DMS153 treated with DMSO at 0.1 percent for 48 hours (cell line): ENCODE measurements at regions not wholly inside any gene's neighbourhood (a gene's known extent, or its start where the extent isn't known, plus 50 kb on each side); places are given as distances from the start of the nearest gene placed in this dataset.
"Not testable (repeated sequence)": the region's sequence is repeated elsewhere in the genome, so short reads cannot be mapped to it uniquely, and the experiment has no call there.

Experiments
- DNase-seq: peaks from one replicate; lab custom pipeline; 2025; ENCODE audit not compliant: unreplicated experiment; lab: John Stamatoyannopoulos, UW

DNA sequence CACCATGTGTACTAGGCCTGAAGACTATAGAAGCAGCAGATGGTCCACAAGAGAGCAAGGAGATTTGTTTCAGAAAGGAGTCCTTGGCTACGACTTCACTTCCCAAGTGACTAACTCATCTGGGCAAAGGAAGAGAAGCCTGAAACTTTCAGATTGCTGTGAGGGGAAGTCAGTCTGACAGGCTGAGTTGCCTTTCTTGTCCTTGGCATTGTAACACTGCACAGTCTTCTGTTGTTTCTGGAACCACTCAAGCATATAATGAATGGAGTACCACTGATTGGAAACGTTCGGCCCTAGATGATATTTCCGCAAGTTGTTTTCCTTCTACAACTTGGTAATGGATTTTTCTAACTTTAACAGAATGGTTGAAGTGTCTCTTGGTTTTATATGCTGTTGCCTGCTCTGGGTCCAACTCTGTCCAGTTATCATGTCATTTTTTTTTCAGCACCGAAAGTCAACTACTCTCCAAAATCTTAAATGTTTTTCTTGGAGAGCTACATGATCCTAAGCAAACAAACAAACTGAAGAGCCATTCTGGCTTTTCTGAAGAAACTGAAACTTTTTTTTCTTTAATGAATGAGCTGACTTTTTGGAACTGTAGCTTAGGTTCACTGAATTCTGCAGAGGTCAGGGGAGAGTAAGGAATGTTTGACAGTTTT, 685.7 kb downstream of the MECOM start:
- DNase-seq: no peak

DNA sequence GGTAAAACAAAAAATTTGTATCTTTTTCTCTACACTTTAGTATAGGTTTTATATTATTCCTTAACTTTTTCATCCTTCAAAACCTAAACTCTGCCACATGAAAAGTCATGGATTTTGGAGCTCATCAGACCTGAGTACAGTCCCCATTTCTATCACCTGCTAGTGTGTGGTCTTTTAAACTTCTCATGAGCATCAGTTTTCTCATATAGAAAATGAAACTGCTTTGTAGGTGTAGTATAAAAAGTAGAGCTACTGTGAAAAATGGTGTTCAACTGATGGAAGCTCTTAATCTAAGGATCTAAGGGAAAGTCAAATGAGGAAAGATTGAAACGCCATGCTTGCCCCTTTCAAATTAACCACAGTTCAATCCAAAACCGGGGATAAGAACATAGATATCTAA, 686.5 kb downstream of the MECOM start:
- DNase-seq: no peak

DNA sequence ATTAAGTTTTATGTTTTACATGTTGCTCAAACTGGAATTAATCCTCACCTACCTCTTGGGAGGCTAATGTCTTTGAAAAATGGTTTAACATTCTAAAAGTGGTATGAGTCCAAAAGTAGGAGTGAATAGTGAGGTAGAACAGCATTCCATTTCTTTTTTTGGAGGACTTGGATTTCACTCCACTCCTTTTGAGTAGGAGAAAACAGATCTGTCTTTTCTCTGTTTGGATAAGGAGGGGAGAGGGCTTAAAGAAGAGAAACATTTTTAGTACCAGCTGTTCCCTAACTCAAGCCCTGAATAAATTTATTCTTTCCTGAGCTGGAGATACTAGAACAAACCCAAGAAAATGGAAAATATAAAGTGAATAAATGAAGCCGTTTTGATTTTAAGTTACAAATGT, 687.9 kb downstream of the MECOM start:
- no peak for DNase-seq

DNA sequence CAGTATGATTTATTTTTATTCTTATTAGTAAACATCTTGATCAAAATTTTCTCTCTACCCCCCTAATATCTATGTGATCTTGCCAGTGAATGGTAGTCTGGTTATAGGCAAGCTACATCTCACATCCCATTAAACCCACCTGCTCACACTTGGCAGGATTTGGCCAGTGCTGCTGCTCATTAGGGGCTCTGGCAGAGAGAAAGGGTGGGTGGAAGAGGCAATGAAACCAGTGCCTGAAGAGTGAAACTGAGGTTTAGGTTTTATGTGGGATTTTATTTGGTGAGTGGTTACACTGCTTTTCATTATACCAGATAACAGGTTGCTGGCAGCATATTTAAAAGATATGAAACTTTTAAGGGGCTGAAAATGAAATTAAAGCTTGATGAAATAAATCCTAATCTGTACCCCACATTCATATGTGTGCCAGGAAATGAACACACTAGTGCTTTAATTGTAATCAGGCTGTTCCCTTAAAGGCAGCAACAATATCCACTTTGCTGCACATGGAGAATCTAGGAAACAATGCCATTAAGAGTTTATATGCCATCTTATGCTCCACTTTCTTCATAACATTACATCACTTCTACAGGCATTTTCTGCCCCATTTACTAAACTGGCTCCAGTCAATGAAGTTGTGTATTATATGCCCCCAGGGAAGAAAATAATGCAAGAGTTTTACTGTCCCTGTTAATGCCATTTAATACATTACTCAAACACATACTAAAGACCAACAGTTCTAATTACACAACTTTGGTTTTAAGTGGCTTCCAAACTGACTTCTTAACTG, 688.7 kb downstream of the MECOM start:
- DNase-seq: no peak

DNA sequence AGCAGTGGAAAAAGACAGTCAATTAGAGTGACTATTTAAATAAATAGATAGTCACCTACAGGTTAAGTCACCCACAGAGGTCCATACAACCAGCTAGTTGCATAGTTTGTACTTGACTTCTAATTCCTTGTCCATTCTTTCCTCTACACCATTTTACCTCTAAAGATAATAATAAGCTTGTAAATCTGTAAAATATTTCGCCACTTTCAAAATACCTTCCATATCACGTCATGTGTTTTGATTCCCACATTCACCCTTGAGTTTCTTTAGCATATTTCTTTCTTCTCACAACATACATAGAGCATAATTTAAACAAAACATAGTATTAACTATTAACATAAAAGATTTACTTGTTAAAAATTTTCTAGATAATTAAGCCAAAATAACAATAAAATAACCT, 689.6 kb downstream of the MECOM start:
- DNase-seq: no peak

DNA sequence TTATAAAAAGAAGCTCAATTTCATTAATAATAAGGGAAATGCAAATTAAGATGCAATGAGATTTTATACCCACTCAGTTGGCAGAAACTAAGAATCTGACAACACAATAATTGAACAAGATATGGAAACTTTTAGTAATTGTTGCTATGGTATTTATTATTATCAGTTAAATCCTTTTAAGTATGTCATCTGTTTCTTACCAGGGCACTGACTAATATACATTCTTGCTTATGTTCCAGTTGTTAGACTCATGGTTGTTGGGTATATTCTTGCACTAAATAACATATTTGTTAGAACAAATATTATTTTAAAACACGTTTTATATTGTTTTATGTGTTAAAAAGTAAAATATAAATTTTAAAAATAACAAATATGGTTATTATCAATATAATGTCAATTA, 690.3 kb downstream of the MECOM start:
- DNase-seq: no peak

DNA sequence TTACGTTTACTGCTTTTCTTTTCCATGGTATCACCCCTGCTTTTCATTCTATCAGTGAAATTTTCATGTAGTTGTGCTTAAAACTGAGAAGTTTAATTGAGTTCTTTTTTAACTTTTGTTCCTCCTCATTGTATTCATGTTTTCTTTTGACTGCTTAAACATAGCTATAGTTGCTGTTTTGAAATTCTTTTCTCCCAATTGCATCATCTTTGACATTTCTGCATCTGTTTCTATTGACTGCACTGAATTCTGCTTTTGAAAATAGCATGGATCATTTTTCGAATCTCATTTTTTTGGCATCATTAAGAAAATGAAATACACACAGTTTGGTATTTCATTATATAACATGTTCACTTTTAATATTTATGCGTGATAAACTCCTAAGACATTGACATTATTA, 694.9 kb downstream of the MECOM start:
- DNase-seq: no peak

DNA sequence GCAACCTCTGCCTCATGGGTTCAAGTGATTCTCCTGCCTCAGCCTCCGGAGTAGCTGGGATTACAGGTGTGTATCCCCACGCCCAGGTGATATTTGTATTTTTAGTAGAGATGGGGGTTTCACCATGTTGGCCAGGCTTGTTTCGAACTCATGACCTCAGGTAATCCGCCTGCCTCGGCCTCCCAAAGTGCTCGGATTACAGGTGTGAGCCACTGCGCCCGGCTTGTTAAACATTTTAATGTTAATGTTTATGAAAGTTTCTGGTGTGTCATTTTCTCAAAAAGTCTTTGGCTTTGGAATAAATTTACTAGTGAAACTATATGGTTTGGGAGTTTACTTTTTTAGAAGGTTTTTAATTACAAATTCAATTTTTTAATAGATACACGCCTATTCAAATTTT, 698.8 kb downstream of the MECOM start:
- no peak for DNase-seq

DNA sequence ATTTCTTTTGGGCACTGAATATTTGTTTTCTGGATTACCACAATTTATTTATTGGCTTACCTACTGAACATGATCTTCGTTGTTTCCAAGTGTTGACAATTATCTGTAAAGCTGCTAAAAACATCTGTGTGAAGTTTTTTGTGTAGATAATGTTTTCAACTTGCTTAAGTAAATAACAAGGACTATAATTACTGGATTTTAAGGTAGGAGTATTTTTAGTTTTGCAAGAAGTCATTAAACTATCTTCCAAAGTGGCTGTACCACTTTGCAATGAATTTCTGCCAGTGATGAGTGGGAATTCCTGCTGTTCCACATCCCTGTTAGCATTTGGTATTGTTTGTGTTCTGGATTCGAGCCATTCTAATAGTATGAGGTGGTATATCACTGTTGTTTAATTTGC, 702.2 kb downstream of the MECOM start:
- DNase-seq: no peak

DNA sequence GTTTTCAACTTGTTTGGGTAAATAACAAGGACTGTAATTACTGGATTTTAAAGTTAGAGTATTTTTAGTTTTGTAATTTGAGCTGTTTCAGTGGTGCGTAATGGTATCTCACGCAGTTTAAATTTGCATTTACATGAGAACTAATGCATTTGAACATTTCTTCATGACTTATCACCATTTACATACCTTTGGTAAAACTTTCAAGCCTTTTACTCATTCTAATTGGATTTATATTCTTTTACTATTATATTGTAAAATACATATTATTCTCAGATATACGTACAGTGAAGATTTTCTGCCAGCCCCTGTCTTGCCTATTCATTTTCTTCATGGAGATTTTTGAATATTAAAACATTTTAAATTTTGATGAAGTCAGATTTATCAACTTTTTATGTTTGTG, 703.8 kb downstream of the MECOM start:
- no peak for DNase-seq

DNA sequence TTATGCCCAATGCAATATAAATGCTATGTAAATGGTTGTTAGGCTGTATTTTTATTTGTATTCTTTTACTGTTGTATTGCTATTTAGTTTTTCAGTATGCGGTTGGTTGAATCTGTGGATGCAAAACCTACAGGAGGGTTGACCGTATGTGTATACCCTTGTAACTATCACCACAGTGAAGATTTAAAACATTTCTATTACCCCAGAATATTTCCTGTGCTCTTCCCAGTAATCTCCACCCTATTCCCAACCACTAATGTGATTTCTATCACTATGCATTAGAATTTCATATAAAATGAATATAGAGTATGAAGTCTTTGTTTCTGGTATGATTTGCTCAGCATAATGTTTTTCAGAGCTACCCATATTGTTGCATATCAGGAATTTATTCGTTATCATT, 705.0 kb downstream of the MECOM start:
- no peak for DNase-seq

DNA sequence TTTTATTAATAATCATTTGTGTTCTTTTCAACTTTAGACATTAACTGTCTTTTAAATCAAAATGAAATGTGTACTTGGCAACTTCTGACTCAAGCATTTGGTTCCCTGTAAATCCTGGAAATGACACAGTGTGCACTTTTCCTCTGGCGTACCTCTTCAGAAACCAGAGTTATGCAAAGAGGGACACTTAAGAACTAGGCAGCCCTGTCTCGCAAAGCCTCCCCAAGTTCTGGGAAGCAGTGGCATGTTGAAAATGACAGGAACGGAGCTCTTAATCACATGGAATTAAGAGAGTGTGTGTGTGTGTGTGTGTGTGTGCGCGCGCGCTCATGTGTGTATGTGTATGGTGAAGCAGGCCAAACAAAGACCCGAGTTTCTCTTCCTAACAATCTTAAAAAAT, 707.4 kb downstream of the MECOM start:
- DNase-seq: no peak

DNA sequence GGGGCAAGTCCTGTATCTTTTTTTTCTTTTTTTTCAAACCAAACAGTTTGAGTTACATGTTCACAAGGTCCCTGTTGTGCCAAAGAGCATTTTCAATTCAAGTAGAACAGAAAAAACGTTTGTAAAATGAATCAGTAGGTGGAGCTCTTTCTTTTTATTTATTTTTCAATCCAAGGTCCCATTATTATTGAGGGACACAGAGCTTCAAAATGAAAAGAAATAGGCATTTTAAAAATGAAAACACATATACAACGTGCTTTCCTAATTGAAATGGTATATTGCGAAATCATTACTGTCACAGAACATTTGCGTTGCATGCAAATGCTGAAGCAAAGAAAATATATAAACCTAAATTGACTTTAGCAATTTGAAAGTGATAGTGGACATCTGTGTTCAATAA, 711.0 kb downstream of the MECOM start:
- no peak for DNase-seq

DNA sequence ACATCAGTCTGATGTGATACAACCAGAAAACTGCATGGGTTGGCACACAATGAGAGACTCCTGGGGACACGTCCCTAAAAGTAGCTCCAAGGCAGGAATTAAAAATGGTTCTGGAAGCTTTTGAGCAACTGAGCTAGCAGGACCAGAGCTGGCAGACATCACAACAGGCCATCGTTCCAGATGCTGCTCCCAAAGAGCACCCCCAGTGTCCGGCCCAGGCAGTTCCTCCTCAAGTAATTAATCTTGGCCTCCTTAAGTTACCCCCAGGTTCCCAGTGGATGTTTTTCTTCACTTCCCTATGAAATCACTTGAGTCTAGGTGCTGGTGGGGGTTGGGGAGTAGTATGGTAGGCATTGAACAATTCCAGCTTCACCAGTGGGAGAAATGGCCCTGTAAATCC, 711.6 kb downstream of the MECOM start:
- no peak for DNase-seq

DNA sequence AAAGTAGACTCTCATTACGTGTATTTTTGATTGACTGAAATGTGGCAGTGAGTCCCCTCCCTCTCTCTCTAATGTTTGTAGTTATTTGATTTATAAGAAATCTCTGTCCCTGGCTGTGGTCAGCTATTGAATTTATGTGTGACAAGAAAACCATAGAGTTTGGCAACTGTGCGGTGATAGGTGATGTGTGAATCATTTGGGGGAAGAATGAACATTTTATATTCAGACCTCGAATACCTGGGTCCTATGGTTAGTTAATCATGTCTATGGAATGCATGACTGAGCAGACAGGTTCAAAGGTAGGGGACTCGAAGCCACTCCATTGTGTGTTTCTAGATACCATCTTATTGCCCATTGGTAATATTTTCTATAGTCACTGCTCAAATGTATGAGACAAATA, 712.1 kb downstream of the MECOM start:
- no peak for DNase-seq

DNA sequence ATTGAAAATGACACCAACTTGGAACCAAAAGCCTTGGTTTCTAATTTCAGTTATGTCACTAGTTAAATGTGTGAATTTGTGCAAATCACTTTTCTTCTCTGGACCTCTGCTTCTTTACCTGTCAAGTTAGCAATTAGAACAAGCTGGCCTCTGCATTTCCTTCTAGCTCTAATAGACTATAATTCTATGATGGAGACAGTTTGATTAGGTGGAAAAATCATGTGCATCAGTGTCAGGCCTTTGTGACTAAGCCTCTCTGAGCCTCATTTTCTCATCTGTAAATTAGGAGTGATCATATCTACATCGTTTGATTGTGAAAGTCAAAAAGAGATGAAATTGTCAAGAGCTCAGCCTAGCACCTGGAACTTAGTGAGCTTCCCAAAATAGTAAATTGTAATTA, 712.9 kb downstream of the MECOM start:
- no peak for DNase-seq

DNA sequence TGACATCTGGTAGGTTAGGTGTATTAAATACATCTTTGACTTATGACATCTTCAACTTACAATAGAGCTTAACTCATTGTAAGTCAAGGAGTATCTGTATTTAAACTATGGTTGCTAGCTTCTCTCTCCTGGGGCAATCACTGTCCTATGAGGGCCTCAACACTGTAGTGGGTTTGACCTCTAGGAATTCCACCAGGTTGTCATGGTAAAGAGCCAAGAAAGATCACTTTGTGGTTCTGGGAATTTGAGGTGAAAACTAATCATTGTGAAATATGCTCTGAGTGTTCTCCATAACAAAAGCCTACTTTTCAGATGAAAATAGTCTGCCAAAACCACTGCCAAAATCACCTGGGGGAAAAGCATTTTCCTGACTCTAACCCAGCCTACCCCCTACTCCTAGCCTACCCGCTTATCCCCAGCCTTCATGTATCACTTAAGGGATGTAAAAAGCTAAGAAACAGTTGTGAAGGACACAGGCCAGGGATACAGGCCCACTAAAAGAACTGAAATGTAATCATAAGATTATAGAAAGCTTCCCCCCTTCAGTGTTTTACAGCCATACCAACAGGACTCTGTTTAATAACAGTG, 723.8 kb downstream of the MECOM start:
- no peak for DNase-seq

DNA sequence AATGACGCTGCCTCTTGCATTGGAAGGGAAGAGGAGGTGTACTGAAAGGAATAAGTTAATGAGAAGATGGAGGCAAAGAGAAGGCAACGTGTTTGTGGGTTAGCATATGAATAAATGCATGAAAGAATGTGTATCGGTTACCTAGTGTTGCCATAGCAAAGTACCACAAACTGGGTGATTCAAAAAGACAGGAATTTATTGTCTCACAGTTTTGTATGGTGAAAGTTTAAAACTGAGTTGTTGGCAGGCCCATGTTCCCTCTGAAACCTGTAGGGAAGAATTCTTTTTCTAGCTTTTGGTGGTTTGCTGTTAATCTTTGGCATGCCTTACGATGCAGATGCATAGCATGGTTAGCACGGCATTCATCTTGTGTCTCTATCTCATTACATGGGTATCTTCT, 729.9 kb downstream of the MECOM start:
- DNase-seq: no peak

DNA sequence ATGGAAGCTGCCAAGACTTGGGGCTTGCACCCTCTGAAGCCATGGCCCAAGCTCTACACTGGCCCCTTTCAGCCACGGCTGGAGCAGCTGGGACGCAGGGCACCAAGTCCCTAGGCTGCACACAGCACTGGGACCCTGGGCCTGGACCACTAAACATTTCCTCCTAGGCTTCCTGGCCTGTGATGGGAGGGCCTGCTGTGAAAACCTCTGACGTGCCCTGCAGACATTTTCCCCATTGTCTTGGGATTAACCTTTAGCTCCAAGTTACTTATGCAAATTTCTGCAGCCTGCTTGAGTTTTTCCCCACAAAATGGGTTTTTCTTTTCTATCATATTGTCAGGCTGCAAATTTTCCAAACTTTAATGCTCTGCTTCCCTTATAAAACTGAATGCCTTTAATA, 733.5 kb downstream of the MECOM start:
- not testable (repeated sequence) for DNase-seq

DNA sequence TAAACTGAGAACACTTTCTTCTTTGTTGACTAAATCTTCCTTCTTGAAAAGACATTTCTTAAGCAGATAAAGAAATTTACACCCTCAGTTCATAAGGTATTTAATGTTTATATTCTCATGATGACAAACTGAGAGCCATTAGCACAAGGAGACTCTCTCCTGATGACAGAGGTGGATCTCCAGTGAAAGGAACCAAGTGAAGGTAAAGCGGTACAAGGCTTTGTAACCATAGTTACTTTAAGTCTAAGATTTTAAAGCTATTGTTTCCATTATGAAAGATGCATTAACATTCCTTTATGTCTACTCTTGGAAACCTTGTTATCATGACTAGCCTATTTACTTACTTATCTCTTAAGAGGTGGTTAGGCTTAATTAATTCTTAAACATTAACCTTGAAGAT, 737.1 kb downstream of the MECOM start:
- no peak for DNase-seq

DNA sequence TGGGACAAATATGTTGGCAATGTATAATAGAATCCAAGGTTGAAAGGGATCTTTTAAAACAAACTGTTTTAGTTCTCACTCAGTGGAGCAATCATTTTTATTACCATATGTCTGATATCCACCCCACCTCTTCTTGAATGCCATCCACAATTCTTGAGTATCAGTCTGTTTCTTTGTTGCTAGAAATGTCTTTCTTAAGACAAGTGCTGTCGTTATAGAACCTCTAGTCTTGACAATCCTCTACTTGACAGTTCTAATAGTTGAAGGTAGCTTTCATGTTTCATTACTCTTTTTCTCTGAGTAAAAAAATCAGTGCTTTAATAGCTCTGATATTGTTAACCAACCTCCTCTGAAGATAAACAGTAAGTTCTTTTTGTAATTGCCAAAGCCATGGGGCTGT, 737.9 kb downstream of the MECOM start:
- DNase-seq: no peak

DNA sequence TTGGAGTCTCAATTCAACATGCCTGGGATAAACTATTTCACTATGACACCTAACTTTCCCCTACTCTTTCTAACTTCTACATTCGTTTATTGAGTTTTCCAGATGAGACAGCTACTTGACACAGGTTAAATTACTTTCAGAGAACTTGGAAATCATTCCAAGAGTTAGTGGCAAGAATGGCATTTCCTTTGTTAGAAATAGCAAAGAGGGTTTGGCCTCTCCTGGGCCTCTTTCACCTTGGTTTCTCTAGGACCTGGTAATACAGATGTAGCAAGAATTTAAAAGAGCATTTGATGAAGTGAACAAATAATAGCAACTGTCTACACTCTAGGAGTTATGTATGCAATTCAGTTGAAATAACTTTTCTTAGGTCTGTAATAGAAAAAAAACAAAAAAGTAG, 748.9 kb downstream of the MECOM start:
- no peak for DNase-seq

DNA sequence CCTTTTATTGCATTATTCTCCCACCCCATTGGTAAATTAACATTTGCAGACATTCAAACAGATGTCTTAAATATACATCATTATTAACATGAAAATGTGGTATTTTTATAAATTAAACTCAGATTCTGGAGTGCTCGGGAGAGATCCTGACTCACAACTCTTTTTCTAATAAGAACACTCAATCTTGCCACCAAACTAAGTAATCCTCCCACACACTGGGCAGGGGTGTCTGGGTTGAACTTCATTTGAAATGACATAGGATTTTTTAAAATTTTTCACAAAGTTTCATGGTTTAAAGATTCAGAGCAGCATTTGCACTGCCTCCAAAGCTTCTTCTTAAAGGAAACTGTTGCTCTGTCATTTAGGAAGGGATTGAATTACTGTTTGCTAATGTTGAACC, 754.3 kb downstream of the MECOM start:
- no peak for DNase-seq
